ENCODE measurements at regions not wholly inside any gene's neighbourhood (a gene's known extent, or its start where the extent isn't known, plus 50 kb on each side); places are given as distances from the start of the nearest gene placed in this dataset.

DNA sequence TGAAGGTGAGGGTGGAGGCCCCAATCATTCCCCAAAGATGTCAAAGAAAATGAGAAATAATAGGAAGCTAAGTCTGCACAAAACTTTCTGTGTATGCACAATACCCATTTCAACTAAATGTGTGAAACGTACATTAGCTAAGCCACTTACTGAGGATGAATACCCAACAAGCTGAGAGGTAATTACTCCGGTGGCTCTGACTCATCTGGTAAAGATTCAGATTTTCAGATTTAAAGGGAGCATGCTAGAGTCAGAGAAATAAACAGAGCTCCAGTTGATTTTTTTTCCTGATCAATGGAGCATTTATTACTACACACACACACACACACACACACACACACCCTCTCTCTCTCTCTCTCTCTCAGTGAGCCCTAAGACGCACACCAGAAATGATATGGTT, 194.8 kb upstream of the ARGLU1 start:
- no peak for DNase-seq

DNA sequence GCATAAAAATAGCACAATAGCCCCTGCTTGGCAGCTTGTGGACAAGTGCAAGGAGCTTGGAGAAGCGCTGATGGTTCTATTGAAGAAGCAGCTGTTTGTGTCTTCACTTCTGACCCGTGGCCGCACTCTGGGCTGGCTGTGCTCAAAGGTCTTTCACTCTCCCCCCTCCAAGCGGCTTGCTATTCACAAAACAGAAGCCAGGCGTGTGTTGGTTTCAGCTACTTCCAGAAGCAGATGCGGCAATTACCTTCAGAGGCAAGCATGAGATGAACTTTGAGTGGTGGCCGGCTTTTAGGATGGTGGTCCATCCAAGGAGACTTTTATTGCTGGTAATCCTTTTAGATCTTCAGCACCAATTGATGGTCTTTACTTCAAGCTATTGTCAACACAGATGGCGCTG, 188.5 kb upstream of the ARGLU1 start:
- no peak for DNase-seq

DNA sequence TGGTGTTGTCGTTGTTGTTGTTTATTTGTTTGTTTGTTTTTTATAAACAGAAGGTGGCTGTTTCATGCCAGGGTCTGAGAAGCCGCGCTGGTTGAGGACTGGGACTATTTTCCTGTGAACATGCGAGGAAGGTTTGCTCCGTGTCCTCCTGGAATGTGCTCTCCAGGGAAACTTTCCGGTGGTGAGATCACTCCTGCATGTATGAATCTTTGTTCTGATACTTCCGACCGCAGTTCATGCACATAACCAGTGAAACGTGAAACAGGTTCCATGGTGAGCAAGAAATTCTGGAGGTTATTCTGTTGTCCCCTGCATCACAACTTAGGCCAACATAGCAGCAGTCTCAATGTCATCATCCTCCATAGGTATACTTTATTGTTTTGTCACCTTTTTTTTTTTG, 187.6 kb upstream of the ARGLU1 start:
- no peak for DNase-seq

DNA sequence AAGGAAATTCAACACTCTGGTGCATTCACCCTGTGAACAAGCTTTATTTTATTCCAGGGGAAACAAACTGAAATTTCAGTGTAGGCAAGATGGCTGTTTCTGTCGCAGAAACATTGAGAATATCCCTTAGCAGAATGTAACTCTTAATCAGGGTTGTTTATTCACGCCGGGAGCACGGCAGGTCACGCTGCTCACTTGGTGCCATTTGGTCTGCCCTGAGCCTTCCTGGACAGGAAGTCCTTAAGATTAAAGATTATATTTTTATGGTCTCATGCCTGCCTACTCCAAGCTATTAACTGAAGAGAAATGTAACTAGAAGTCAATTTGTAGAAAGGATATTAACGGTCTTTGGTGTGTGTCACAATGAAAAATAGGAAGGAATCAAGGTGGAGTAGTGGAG, 185.3 kb upstream of the ARGLU1 start:
- DNase-seq, result no peak

DNA sequence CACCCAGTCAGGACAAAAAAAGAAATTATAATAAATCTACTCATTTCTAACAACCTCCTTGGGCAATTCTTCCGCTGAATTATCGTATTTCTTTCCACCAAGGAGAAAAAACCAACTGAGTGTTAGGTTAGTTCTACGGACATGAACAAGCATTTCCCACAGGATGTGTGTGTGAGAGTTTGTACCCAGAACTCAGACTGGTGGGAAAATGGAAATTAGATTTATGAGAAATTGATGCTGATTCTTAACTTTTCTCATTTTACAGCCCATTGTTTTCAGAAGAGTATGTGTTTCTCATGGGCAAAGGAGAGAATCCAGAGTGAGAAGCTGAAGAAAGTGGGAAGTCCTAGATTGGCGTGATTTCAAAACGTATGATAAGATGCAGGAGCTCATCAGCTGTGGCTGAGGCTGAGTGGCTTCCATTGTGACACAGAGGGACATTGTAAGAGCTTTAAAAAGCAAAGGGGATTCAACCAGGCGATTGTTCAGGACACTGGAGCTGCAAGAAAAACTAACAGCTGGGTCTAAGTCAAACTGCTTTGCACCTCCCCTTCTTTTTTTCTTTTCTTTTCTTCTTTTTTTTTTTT, 184.7 kb upstream of the ARGLU1 start:
- no peak for DNase-seq

DNA sequence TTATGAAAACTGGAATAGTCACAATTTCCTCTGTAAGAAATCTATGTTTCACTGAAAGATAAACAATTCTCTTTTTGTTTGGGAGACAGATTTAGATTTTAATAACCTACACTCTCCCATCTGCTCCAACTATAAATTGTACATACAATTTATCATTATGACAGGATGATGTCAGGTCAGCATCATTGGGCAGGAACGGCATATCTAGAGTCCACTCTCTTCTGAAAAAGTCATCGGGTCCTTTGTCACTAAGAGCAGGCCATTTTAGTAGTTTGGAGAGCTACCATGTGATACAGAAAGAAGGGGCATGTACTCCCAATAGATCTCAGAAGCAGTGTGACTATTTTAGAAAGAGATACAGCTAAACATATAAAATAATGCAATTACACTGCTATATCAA, 180.8 kb upstream of the ARGLU1 start:
- no peak for DNase-seq

DNA sequence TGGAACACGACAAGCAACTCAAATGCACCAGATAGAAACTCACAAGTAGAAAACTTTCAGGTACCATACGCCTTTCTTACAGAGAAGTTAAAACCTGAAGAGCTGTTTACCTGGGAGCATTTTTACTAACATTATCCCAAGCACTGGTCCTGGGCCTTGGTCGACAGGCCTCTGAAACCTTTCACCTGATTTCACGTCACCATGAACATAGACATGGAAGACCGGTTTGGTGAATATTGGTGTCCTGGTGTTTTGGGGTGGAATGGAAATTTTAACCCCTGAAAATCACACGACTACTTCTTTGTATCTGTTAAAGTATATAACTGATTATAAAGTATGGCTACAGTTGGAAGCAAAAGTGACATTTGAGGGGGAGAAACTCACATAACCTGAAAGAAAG, 176.6 kb upstream of the ARGLU1 start:
- no peak for DNase-seq

DNA sequence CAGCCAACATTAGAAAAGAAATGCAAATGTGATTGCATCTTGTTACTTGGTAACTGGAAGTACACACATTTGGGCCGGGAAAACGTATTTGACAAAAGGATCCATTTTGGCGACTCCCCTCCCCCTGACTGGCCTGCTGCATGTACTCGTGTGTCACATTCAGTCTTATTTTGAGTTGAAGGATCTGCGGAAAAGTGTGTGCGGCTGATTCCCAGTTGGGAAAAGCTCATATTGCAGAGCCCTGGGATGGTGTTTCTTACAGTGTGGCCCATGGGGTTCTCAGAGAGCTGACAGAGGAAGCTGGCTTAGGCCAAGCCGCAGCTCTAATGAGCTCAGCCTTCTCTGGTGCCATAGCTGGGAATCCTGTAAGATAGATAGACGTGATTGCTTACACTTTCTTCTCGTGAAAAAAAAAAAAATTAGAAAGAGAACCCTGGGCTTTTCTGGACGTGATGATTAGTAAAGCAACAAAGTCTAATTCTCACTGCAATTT, 170.3 kb upstream of the ARGLU1 start:
- no peak for DNase-seq

DNA sequence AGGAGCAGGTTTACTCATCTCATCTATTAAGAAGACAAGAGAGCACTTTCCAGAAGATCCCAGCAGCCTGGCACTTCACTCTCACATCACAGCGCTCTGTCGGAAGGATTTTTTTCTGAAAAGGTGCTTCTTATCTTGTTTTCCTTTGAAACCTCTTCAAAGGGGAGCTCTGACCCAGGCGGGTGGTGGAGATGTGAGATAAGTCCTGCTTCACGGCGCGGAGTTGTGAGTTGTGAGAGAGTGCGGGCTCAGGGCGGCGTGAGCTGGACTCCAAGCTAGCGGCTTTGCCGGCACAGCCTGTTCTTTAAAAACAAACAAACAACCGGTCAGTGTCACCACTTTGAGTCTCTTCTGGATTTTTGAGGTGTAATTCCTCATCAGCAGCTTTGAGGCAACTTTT, 169.0 kb upstream of the ARGLU1 start:
- no peak for DNase-seq

DNA sequence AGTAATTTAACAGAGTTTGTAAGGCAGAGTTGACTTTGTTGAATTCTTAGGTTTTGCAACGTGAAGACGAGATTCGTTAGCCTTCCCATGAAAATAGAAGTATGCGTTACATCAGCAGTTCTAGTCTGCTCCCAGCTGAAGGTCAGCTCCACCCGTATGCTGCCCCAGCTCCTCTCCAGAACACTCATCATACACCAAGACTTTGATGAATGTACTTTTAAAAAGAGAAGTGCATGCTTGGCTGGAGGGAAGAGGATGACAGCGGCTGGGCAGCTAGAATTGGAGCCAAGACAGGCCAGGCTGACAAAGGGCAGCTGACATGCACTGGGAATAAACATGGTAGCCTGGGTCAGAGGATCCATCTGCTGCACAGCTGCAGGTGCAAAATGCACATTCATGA, 166.3 kb upstream of the ARGLU1 start:
- DNase-seq, result no peak

DNA sequence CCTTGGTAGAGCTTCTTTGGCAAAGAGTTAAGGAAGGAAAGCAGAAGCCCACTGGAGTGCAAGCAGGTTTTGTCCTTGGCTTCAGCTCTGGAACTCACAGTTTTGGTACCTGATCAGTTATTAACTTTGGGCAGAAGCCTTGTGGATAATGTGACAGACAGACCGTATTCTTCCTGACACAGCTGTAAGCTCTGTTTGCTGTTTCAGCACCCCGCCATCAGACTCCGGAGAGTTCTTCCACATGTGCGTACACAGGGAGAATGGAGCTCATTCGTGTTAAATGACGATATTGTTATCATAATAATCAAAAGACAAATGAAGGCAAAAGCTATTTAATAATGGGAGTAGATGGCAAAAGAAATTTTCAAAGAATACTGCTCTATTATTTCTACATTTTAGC, 155.1 kb upstream of the ARGLU1 start:
- DNase-seq, result no peak

DNA sequence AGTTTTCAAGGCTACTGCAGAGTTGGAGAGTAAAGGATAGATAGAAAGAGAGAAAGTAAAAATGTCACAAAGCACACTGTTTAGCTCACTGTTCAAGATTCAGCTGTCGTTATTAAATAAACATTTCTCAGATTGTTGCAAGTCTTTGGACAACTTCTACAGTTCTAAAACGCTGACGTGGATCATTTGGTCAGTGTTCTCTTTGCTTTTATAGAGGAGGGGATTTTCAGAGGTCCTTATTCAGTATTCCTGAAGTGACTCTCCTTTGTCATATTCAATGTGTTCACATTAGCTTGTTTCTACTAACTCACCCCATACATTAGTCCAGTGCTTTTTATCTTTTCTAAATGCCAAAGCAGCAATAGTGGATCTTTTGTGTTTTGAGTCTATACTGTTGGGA, 154.7 kb upstream of the ARGLU1 start:
- DNase-seq, result no peak

DNA sequence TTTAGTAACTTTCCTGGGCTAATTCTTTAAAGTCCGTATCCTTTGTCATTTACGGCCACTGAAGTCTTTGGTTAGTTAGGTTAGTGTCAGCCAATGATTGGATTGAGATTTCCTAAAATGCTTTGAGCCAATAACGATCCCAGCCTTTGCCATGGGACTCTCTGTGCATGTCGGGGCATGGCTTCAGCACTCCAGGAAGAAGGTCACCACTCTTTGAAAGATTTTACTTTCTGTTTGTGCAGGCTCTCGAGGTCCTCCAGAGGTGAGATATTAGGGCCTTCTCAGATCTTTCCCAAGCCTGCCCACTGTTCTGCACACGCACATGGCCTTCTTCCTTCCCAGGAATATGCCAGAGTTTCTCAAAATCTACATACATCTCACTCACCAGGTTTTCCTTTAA, 153.7 kb upstream of the ARGLU1 start:
- no peak for DNase-seq

DNA sequence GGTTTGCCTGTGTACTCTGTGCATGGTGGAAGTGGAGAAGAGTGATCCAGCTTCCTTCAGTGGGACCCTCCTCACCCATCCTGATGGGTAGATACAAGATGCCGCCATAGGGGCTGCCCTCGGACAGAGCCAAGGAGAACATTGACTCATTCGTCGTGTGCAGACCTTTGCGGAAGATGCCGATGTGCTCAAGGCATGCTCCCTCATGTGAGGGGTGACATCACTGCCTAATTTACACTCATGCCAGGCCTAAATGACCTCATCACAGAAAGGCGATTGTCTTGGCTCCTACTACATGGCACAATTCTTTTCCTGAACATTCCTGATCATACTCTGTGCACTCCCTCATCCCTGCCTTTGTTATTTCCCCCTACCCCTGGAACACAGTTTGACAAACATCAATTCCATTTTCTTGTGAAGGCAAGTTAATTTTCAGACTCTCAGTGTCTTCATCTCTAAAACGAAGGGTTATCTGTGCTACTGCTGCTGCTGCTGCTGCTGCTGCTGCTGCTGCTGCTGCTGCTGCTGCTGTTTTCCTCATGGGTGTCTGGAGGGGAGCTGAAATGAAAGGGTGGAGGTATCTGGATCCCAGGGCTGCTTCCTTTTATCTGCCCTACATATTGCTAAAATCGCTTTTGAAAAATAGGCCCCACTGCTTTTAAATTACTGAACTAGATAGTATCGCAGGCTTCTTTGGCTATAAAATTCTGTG, 146.5 kb upstream of the ARGLU1 start:
- no peak for DNase-seq

DNA sequence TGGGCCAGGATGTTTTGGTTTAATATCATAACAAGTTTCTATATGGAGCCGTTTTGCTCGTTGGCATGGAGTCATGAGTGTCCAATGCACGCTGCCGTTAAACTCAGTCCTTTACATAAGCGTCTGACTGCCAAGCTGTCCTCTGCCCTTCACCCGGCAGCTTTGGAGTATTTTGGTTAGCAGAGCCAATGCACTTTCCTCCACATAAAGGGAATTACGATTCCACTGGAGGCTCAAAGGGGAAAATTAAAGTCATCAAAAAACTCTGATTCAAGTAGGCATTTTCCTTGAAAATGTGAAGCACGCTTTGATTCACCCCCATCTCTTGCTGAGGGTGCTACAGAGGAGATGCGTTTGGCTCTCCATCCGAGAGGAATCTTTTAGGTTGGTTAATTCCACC, 144.4 kb upstream of the ARGLU1 start:
- no peak for DNase-seq

DNA sequence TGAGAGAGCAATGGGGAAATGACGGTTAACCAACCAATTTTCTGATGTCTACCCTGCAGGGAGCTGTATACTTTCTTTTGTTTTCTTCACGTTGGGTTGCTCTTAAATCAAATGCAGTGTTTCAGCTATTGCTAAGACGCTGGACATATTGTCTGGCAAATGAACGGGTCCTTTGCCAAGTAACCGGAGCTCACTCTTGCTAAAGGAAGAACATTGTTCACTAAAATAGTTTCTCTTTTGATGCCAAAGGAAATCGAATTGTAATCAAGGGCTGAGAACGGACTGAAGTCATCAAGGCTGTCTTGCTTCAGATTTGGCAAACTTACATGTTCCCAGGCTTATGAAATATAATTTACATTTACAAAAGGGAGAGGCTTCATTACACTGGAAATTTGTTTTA, 142.3 kb upstream of the ARGLU1 start:
- no peak for DNase-seq

DNA sequence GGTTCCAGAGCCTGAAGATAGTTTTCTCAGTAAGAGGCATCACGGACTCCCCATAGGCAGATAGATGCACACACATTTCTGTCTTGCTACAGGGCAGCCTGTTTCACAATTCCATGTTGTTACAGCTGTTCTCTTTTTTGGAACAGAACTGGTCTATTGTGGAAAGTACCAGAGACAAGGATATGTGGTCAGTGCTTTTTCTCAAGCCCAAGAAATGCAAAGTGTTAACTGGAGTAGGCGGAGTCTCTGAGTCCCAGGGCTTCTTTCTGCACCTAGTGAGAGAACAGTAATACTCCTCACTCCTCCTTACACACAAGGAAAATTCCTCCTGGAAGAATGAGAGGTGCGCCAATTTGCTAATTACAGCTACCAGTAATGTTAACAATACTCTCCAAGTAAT, 141.6 kb upstream of the ARGLU1 start:
- DNase-seq, result no peak

DNA sequence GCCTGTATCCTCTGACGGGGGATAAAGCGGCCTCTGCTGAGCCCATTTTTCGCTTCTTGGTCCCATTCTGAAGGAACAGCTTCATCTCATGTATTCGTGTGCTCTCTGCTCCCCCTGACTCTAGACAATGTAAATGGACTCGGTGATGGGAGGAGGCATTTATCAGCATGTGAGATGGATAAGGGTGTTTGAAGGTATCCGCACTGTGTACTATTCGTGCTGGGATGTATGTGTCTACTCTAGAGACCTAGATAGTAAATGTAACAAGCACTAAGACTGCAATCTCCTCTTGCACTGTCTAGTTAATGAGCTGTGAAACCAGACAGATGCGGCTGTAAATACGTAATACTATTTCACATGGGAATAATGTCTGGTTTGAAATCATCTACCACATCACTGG, 134.6 kb upstream of the ARGLU1 start:
- no peak for DNase-seq

DNA sequence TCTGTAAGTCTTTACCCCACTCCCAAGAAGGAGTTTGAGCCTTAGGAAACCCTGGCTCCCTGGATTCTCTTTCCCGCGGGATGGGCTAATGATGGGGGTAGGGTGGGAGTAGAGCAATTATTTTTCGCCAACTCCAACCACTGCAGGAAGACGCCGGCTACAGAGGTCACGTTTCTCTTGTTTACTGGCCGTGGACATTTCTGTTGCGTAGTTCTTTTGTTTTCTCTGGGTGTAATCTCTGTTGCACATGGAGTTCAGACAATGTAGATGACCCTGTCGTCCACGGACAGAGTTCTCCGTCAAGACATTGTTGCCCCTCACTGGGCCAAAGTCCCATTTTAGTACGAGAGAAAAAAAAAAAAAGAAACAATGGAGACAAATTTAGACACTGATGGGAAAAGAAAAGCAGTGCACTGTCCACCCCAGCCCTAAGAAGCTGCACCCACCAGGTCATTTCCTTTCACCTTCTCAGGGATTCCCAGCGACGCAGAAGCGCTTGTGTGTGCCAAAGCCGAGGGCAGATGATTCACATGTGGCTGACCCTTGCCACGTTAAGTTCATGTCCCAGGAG, 133.9 kb upstream of the ARGLU1 start:
- DNase-seq, result no peak

DNA sequence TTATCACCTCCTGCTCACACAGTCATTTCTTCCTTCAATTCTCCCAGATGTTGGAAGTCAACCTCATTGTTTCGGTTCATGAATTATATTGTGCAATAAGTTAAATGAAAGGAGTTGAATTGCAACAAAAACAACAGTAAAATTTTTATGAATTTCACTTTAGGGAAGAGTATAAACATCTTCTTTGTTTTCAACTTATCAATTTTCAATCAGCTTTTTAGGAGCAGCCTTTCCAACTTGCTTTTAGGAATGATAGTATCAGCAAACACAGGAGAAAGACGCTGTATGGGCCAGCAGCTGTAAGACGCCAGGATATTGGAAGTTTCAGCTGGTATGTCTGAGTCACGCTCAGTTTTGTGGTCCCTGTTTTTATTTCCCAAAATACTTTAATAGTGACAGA, 132.5 kb upstream of the ARGLU1 start:
- DNase-seq, result no peak

DNA sequence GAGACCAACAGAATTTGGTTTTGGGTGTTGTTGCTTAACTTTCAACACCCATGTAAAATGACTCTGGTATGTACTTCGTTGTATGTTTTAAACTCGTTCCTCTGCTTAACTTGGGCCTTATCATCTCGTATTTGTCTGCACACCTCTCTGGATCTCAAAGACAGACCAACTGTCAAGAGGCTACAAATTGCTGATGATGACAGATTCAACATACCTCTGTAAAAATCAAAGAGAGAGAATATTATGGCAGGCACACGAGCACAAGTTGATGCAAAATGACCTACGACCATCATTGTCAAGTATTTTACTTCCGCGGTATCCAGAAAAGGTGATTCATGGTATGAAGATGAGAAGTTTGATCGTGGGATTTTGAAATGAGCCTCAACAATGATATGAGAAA, 132.1 kb upstream of the ARGLU1 start:
- no peak for DNase-seq

DNA sequence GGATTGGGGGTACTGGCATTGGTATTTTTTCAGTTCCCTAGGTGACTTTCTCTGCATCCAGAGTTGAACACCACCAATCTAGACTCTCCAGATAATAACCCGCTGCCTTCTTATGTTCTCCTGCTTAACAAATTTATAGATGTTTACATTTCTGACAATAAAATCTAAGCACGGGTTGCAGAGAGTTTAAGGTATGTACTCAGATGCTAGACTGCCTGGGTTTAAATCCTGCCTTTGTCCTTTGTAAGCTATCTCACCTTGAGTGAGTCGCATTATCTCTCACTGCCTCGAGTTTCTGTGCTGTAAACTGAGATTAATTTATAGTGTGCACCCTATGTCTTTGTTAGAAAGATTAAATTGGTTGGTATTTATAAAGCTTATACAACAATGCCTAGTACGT, 131.4 kb upstream of the ARGLU1 start:
- DNase-seq, result no peak

DNA sequence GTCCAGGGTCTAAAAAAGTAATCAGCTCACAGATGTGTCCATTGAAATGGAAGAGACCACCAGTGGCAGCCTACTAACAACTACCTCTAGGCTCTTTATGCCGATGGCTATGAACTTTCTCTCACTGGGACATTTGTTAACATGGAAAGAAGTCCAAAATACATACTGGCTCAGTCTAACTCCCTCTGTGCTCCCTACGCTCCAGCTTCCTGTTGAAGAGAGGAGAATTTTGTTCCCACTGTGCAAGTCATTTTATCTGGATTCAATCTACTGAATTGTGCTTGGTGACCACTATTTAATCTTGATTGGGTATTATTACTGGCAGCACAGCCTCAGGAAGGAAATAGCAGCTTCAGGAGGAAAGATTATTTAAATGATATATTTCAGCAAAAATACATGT, 128.8 kb upstream of the ARGLU1 start:
- DNase-seq, result no peak

DNA sequence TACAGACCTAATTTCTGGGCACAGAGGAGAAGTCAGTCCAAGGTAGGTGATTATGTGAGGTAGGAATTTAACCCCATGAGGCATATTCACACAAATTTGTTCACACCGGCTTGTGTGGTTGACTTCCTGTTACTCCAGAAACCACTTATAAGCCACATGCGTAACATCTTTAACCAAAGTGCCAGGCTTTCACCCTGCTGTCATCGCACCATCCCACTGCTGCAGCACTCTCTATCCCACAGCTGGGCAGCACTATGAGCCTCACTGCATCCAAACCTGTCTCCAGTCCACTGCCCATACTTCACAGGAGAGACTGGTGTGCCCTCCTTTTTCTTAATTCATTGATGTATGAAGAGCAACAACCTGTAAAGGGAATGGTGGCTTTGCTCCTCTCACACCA, 128.2 kb upstream of the ARGLU1 start:
- no peak for DNase-seq

DNA sequence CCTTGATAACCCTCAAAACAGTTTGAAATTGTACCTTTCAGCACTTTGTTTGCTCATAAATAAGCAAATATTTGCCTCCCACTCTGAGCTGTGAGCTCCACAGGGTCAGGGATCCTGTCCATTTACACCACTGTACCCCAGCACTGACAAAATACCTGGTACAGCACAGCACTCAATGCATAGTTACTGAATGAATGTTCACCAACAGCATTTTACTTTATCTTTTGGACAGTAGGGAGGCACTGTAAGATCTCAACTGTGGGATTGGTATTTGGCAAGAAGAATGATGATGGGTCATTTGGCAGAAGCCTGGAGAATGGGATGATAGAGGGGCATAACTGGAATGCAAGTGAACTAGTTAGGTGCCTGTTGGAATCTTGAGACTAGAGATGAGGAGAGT, 127.2 kb upstream of the ARGLU1 start:
- no peak for DNase-seq
